Neural progenitor cell (in vitro differentiated cells): ENCODE measurements at regions not wholly inside any gene's neighbourhood (a gene's known extent, or its start where the extent isn't known, plus 50 kb on each side); places are given as distances from the start of the nearest gene placed in this dataset.

Source experiments
- EZH2 ChIP-seq: fragments of 200-600 bp; sonication (generic); IDR thresholded peaks from 2 replicates; pipeline ENCODE4 v1.6.1; 2017; ENCODE audit warnings: antibody characterized with exemption, mild to moderate bottlenecking, moderate library complexity
- EZH2phosphoT487 ChIP-seq: fragments of 200-600 bp; sonication (generic); IDR thresholded peaks from 2 replicates; pipeline ENCODE4 v1.6.1; 2017; ENCODE audit warnings: antibody characterized with exemption
- TF ChIP-seq, protein P1 (sequence below): fragments of 200-600 bp; sonication (generic); IDR thresholded peaks from 2 replicates; pipeline ENCODE4 v1.5.1; 2017; ENCODE audit warnings: antibody characterized with exemption, mild to moderate bottlenecking

DNA sequence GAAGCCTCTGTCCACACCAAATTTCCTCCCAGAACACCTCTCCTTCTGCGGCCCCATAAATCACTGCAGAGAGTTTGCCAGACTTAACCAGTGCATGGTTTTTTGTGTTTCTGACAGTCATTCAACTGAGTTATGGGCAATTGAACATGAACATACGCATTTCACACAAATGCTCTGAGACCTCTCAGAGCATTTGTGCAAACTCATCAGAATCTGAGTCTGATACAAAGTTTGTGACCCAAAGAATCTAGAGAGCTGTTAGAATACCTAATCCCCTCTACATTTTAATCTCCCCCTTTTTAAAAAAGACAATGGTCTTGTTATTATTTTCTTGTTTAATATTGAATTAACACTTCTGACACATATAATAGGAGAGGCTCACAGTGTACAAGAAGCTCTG, 416.9 kb upstream of the SMARCA2 start:
- no peak for TF ChIP-seq EZH2phosphoT487
- TF ChIP-seq, protein P1, sequence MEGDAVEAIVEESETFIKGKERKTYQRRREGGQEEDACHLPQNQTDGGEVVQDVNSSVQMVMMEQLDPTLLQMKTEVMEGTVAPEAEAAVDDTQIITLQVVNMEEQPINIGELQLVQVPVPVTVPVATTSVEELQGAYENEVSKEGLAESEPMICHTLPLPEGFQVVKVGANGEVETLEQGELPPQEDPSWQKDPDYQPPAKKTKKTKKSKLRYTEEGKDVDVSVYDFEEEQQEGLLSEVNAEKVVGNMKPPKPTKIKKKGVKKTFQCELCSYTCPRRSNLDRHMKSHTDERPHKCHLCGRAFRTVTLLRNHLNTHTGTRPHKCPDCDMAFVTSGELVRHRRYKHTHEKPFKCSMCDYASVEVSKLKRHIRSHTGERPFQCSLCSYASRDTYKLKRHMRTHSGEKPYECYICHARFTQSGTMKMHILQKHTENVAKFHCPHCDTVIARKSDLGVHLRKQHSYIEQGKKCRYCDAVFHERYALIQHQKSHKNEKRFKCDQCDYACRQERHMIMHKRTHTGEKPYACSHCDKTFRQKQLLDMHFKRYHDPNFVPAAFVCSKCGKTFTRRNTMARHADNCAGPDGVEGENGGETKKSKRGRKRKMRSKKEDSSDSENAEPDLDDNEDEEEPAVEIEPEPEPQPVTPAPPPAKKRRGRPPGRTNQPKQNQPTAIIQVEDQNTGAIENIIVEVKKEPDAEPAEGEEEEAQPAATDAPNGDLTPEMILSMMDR: no peak
- TF ChIP-seq EZH2: no peak
